HL-60 (cell line): ENCODE measurements at regions not wholly inside any gene's neighbourhood (a gene's known extent, or its start where the extent isn't known, plus 50 kb on each side); places are given as distances from the start of the nearest gene placed in this dataset.

Experiments
- CTCF ChIP-seq: IDR thresholded peaks from one replicate; pipeline ENCODE4 v1.5.1; 2011; ENCODE audit warnings: low read length, control low read depth, inconsistent platforms; ENCODE audit not compliant: insufficient read depth
- REST ChIP-seq: IDR thresholded peaks from 2 replicates; pipeline ENCODE4 v1.6.1; 2012; ENCODE audit warnings: low read depth; ENCODE audit not compliant: insufficient replicate concordance

GRCh38 chr9:20002011-20002410, 213.2 kb upstream of the SLC24A2 start:
- no peak for TF ChIP-seq CTCF
- TF ChIP-seq REST: no peak
